Pons (tissue), 1 donor: ENCODE measurements at regions not wholly inside any gene's neighbourhood (a gene's known extent, or its start where the extent isn't known, plus 50 kb on each side); places are given as distances from the start of the nearest gene placed in this dataset.
A peak's percentile ranks its signal among the peaks of the same experiment; 100 is the strongest.
"Not testable (repeated sequence)": the region's sequence is repeated elsewhere in the genome, so short reads cannot be mapped to it uniquely, and the experiment has no call there.

Experiments used
- DNase-seq: peaks from one replicate; pipeline ENCODE4 v3.0.0-alpha.2; 2016; ENCODE audit warnings: low spot score

- DNase-seq, result no peak
Observed at GRCh38 chr6:105881608-105882007, 204.5 kb upstream of the PRDM1 start.

- DNase-seq, result peak; percentile 85
Observed at GRCh38 chr6:105880030-105880492, 206.1 kb upstream of the PRDM1 start.

- no peak for DNase-seq
Observed at GRCh38 chr6:105879146-105879545, 207.0 kb upstream of the PRDM1 start.

GRCh38 chr6:105875974-105876640 lies 210.0 kb upstream of the PRDM1 start:
- DNase-seq, result no peak

GRCh38 chr6:105874835-105875626 lies 211.1 kb upstream of the PRDM1 start:
- DNase-seq, result no peak

GRCh38 chr6:105873799-105874198 lies 212.3 kb upstream of the PRDM1 start:
- DNase-seq, result no peak

- DNase-seq, result no peak
Observed at GRCh38 chr6:105873211-105873704, 212.9 kb upstream of the PRDM1 start.

- DNase-seq, result peak; percentile 84
Observed at GRCh38 chr6:105872249-105872648, 213.9 kb upstream of the PRDM1 start.

GRCh38 chr6:105871542-105871941 lies 214.6 kb upstream of the PRDM1 start:
- DNase-seq, result no peak

GRCh38 chr6:105869835-105870440 lies 216.2 kb upstream of the PRDM1 start:
- DNase-seq, result peak; percentile 37

- no peak for DNase-seq
Observed at GRCh38 chr6:105868823-105869460, 217.2 kb upstream of the PRDM1 start.

- DNase-seq, result no peak
Observed at GRCh38 chr6:105867821-105868220, 218.3 kb upstream of the PRDM1 start.

- peak; percentile 58 for DNase-seq
Observed at GRCh38 chr6:105867277-105867676, 218.9 kb upstream of the PRDM1 start.

- no peak for DNase-seq
Observed at GRCh38 chr6:105862936-105863607, 223.1 kb upstream of the PRDM1 start.

- DNase-seq, result not testable (repeated sequence)
Observed at GRCh38 chr6:105860927-105861326, 225.2 kb upstream of the PRDM1 start.

GRCh38 chr6:105859457-105859856 lies 226.7 kb upstream of the PRDM1 start:
- DNase-seq, result no peak

- DNase-seq, result not testable (repeated sequence)
Observed at GRCh38 chr6:105858639-105859038, 227.5 kb upstream of the PRDM1 start.

GRCh38 chr6:105855433-105855832 lies 230.7 kb upstream of the PRDM1 start:
- no peak for DNase-seq

- not testable (repeated sequence) for DNase-seq
Observed at GRCh38 chr6:105853979-105854378, 232.2 kb upstream of the PRDM1 start.

- DNase-seq, result no peak
Observed at GRCh38 chr6:105851606-105852005, 234.5 kb upstream of the PRDM1 start.

- no peak for DNase-seq
Observed at GRCh38 chr6:105851113-105851580, 235.0 kb upstream of the PRDM1 start.
